ENCODE measurements at regions not wholly inside any gene's neighbourhood (a gene's known extent, or its start where the extent isn't known, plus 50 kb on each side); places are given as distances from the start of the nearest gene placed in this dataset.

- TF ChIP-seq, protein P1, sequence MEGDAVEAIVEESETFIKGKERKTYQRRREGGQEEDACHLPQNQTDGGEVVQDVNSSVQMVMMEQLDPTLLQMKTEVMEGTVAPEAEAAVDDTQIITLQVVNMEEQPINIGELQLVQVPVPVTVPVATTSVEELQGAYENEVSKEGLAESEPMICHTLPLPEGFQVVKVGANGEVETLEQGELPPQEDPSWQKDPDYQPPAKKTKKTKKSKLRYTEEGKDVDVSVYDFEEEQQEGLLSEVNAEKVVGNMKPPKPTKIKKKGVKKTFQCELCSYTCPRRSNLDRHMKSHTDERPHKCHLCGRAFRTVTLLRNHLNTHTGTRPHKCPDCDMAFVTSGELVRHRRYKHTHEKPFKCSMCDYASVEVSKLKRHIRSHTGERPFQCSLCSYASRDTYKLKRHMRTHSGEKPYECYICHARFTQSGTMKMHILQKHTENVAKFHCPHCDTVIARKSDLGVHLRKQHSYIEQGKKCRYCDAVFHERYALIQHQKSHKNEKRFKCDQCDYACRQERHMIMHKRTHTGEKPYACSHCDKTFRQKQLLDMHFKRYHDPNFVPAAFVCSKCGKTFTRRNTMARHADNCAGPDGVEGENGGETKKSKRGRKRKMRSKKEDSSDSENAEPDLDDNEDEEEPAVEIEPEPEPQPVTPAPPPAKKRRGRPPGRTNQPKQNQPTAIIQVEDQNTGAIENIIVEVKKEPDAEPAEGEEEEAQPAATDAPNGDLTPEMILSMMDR (IDR thresholded peaks at IDR 0.05; ENCODE audit: low read length, missing control alignments): no peak
- DNase-seq (ENCODE audit: low read depth): no peak
- H3K4me3 ChIP-seq (replicated peaks; ENCODE audit: low read depth, low read length): no peak overlapping the region
Observed at GRCh38 chr5:97903742-97904141, 720.7 kb upstream of the RIOK2 start.

GRCh38 chr5:97906135-97906534, 723.1 kb upstream of the RIOK2 start:
- DNase-seq (ENCODE audit: low read depth): no peak
- H3K4me3 ChIP-seq (replicated peaks; ENCODE audit: low read depth, low read length): no peak overlapping the region
- TF ChIP-seq, protein P1 (IDR thresholded peaks at IDR 0.05; ENCODE audit: low read length, missing control alignments): no peak

- DNase-seq (ENCODE audit: low read depth): no peak
- no peak overlapping the region for H3K4me3 ChIP-seq (replicated peaks; ENCODE audit: low read depth, low read length)
- TF ChIP-seq, protein P1 (IDR thresholded peaks at IDR 0.05; ENCODE audit: low read length, missing control alignments): no peak
Observed at GRCh38 chr5:97907646-97908400, 724.8 kb upstream of the RIOK2 start.

DNA sequence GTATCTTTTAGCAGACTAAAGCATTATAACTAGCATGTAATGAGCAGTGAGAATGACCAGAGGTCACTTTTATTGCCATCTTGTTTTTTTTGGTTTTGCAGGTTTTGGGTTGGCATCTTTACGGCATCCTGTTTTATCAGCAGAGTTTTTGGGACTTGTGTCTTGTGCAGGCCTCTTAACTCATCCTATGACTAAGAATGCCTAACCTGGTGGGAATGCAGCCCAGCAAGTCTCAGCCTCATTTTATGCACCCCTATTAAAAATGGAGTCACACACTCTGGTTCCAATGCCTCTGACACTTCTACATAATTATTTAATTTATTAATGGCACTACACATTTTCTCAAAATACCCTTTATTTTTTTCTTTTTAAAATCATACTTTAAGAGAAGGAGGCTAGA, 726.5 kb upstream of the RIOK2 start:
- no peak overlapping the region for H3K4me3 ChIP-seq (replicated peaks; ENCODE audit: low read depth, low read length)
- DNase-seq (ENCODE audit: low read depth): no peak
- TF ChIP-seq, protein P1 (IDR thresholded peaks at IDR 0.05; ENCODE audit: low read length, missing control alignments): no peak

DNA sequence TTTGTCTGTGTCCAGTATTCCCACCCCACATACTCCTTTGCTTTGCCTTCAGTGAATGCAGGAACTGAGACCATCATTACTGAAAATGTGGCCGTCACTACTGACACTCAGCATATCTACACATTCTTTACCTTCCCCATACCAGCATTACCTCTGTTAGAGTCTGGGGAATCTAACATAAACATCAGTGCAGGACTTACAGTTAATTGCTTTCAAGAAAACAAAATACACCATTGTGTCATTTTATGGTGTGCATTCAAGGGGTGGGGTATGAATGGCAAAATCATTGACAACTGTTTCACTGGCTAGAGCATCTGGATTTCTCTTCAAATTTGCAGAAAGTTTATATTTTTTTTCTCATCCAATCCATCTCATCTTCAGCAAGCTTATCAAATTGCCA, 731.4 kb upstream of the RIOK2 start:
- DNase-seq (ENCODE audit: low read depth): no peak
- H3K4me3 ChIP-seq (replicated peaks; ENCODE audit: low read depth, low read length): no peak overlapping the region
- TF ChIP-seq, protein P1 (IDR thresholded peaks at IDR 0.05; ENCODE audit: low read length, missing control alignments): no peak

DNA sequence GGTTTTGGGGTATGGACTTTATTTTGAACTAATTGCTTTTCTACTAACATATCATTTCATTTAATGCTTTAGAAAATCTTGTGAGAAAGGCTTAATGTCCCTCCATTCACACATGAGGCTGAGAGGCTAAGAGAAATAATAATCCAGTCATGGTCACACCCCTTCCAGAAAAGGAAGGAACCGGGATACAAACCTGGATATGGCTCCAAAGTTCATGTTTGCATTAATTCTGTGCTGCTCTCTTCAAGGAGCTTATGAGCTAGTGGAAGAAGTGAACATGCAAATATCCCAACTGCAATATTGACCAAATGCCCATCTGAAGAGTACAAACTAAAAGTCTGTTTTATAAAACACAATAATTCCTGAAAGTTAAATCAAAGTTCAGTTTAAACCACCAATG, 732.1 kb upstream of the RIOK2 start:
- no peak for DNase-seq (ENCODE audit: low read depth)

More for the DNA sequence above, 732.1 kb upstream of the RIOK2 start:
- H3K4me3 ChIP-seq (replicated peaks; ENCODE audit: low read depth, low read length): no peak overlapping the region
- TF ChIP-seq, protein P1 (IDR thresholded peaks at IDR 0.05; ENCODE audit: low read length, missing control alignments): no peak

All from fibroblast of pulmonary artery (primary cell).